Neural cell (in vitro differentiated cells): ENCODE measurements at regions not wholly inside any gene's neighbourhood (a gene's known extent, or its start where the extent isn't known, plus 50 kb on each side); places are given as distances from the start of the nearest gene placed in this dataset.

Experiments
- POLR2AphosphoS5 ChIP-seq: IDR thresholded peaks from 2 replicates; pipeline ENCODE4 v1.6.1; 2012
- TF ChIP-seq, protein P1 (sequence below): fragments of 450-650 bp; IDR thresholded peaks from 2 replicates; pipeline ENCODE4 v1.5.1; 2014; ENCODE audit warnings: antibody characterized with exemption, mild to moderate bottlenecking, moderate library complexity; ENCODE audit not compliant: poor library complexity, severe bottlenecking
- TF ChIP-seq, protein P2 (sequence below): IDR thresholded peaks from 2 replicates; pipeline ENCODE4 v1.6.1; 2012; ENCODE audit warnings: borderline replicate concordance

DNA sequence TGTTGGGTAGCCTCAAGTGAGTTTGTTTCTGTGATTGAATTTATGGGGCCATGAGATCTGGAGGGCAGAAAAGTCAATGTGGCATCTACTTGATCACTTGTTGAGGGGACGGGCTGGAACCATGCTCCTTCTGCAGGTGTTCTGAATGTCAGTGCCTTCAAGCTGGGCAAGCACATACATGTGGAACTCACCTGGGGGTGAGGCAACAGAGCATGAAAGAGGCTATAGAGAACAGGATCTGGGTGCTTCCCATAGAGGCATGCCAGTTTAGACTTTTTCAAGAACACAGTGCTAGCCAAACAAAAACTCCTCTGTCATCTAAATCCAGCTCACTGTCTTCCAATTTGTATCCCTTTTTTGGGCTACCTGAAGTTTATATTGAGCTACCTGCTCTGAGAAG, 77.8 kb upstream of the SLC35B3 start:
- TF ChIP-seq, protein P1, sequence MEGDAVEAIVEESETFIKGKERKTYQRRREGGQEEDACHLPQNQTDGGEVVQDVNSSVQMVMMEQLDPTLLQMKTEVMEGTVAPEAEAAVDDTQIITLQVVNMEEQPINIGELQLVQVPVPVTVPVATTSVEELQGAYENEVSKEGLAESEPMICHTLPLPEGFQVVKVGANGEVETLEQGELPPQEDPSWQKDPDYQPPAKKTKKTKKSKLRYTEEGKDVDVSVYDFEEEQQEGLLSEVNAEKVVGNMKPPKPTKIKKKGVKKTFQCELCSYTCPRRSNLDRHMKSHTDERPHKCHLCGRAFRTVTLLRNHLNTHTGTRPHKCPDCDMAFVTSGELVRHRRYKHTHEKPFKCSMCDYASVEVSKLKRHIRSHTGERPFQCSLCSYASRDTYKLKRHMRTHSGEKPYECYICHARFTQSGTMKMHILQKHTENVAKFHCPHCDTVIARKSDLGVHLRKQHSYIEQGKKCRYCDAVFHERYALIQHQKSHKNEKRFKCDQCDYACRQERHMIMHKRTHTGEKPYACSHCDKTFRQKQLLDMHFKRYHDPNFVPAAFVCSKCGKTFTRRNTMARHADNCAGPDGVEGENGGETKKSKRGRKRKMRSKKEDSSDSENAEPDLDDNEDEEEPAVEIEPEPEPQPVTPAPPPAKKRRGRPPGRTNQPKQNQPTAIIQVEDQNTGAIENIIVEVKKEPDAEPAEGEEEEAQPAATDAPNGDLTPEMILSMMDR: no peak
- TF ChIP-seq, protein P2, sequence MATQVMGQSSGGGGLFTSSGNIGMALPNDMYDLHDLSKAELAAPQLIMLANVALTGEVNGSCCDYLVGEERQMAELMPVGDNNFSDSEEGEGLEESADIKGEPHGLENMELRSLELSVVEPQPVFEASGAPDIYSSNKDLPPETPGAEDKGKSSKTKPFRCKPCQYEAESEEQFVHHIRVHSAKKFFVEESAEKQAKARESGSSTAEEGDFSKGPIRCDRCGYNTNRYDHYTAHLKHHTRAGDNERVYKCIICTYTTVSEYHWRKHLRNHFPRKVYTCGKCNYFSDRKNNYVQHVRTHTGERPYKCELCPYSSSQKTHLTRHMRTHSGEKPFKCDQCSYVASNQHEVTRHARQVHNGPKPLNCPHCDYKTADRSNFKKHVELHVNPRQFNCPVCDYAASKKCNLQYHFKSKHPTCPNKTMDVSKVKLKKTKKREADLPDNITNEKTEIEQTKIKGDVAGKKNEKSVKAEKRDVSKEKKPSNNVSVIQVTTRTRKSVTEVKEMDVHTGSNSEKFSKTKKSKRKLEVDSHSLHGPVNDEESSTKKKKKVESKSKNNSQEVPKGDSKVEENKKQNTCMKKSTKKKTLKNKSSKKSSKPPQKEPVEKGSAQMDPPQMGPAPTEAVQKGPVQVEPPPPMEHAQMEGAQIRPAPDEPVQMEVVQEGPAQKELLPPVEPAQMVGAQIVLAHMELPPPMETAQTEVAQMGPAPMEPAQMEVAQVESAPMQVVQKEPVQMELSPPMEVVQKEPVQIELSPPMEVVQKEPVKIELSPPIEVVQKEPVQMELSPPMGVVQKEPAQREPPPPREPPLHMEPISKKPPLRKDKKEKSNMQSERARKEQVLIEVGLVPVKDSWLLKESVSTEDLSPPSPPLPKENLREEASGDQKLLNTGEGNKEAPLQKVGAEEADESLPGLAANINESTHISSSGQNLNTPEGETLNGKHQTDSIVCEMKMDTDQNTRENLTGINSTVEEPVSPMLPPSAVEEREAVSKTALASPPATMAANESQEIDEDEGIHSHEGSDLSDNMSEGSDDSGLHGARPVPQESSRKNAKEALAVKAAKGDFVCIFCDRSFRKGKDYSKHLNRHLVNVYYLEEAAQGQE: no peak
- TF ChIP-seq POLR2AphosphoS5: no peak
